ENCODE measurements at regions not wholly inside any gene's neighbourhood (a gene's known extent, or its start where the extent isn't known, plus 50 kb on each side); places are given as distances from the start of the nearest gene placed in this dataset.

- TF ChIP-seq SNAI2 (CRISPR knock-in tag; IDR thresholded peaks at IDR 0.05) = no peak
- no peak for TF ChIP-seq POU6F1 (CRISPR knock-in tag; IDR thresholded peaks at IDR 0.05; ENCODE audit: borderline replicate concordance, low read depth)
- TF ChIP-seq OSR1 (CRISPR knock-in tag; IDR thresholded peaks at IDR 0.05) = no peak
Observed at GRCh38 chr9:129245276-129245675, 67.2 kb upstream of the IER5L start.

Measured in SK-N-SH treated with all-trans-retinoic acid at 6 μM for 48 hours (cell line).